ENCODE measurements at regions not wholly inside any gene's neighbourhood (a gene's known extent, or its start where the extent isn't known, plus 50 kb on each side); places are given as distances from the start of the nearest gene placed in this dataset.

DNA sequence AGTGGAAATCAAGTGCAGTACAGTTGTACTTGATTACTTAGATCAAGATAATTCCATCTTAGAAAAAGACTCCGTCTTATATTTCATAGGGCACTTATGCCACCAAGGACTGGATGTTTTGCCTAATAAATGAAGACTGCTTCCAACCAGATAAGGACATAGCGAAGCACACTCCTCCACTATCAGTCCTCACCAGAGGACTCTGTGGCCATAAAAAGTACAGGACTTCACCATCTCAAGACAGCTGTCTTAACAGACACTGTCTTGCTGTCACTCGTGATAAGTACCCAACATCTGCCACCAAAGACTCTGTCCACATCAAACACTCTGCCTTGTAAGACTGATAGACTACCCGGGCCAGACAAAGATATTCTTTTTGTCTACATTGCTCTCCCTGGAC, 352.0 kb downstream of the TRAM1L1 start:
- no peak for TF ChIP-seq CTCF (IDR thresholded peaks at IDR 0.05)
- no peak for TF ChIP-seq POLR2AphosphoS5 (IDR thresholded peaks at IDR 0.05)
- no peak for TF ChIP-seq POLR2A (IDR thresholded peaks at IDR 0.05)
- no peak for TF ChIP-seq EP300 (IDR thresholded peaks at IDR 0.05)

Data from suprapubic skin (tissue), 4 donors.